ENCODE measurements at regions not wholly inside any gene's neighbourhood (a gene's known extent, or its start where the extent isn't known, plus 50 kb on each side); places are given as distances from the start of the nearest gene placed in this dataset.

DNA sequence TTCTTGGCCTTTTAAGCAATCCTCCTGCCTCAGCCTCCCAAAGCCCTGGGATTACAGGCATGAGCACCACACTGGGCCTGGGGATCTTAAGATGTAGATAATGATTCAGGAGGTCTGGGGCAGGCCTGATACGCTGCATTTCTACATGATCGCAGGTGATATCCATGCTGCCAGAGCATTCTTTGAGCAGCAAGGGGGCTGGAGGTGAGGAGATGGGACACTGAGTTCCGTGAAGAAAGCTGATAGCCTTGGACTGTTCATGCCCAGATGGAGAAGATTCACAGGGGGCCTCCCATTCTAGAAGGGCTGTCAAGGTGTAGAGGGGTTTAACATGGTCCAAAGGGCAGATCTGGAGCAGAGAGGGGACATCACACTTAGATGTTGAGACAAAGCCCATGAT is 480.3 kb downstream of the RPS24 start:
- Histone ChIP-seq H3K27me3 (ENCODE audit: insufficient read depth, poor library complexity, severe bottlenecking) (no peaks in the 10 kb centered on the region), H3K27ac (ENCODE audit: poor library complexity, severe bottlenecking) (no peak overlapping the region), H3K9me3 (ENCODE audit: severe bottlenecking) (no peaks in the 10 kb centered on the region), H3K36me3 (ENCODE audit: low read depth) (no peaks in the 10 kb centered on the region), H3K4me3 (ENCODE audit: severe bottlenecking) (no peak overlapping the region), H3K4me1 (ENCODE audit: insufficient read depth, poor library complexity, severe bottlenecking) (no peaks in the 10 kb centered on the region)
- ATAC-seq (ENCODE audit: low read depth) (no peak), DNase-seq (ENCODE audit: low spot score) (no peak)
- TF ChIP-seq, protein P1, sequence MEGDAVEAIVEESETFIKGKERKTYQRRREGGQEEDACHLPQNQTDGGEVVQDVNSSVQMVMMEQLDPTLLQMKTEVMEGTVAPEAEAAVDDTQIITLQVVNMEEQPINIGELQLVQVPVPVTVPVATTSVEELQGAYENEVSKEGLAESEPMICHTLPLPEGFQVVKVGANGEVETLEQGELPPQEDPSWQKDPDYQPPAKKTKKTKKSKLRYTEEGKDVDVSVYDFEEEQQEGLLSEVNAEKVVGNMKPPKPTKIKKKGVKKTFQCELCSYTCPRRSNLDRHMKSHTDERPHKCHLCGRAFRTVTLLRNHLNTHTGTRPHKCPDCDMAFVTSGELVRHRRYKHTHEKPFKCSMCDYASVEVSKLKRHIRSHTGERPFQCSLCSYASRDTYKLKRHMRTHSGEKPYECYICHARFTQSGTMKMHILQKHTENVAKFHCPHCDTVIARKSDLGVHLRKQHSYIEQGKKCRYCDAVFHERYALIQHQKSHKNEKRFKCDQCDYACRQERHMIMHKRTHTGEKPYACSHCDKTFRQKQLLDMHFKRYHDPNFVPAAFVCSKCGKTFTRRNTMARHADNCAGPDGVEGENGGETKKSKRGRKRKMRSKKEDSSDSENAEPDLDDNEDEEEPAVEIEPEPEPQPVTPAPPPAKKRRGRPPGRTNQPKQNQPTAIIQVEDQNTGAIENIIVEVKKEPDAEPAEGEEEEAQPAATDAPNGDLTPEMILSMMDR (IDR thresholded peaks at IDR 0.05; ENCODE audit: poor library complexity, severe bottlenecking): no peak

DNA sequence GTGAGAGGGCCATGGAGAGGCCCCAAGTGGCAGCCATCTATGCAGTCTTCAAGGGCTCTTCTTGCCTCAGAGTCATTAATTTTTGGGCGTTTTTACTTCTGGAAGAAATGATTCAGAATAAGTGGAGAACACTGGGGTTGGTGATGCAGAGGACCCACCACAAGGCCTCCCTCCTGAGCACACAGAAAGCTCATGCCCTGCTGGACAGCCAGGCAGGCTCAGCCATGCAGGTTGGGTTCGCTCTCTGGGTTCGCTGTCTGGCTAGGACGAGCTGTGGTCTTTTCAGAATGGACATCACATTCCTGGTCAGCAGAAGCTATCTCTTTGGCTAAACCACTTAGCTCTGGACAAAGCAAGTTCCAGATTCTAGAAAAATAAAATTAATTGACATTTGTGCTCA is 480.8 kb downstream of the RPS24 start:
- no peak overlapping the region for H3K4me3 ChIP-seq (ENCODE audit: severe bottlenecking)
- no peak overlapping the region for H3K27ac ChIP-seq (ENCODE audit: poor library complexity, severe bottlenecking)
- H3K9me3 ChIP-seq (ENCODE audit: severe bottlenecking): no peaks in the 10 kb centered on the region
- ATAC-seq (ENCODE audit: low read depth) (no peak), DNase-seq (ENCODE audit: low spot score) (no peak)
- H3K36me3 ChIP-seq (ENCODE audit: low read depth): no peaks in the 10 kb centered on the region
- no peaks in the 10 kb centered on the region for H3K27me3 ChIP-seq (ENCODE audit: insufficient read depth, poor library complexity, severe bottlenecking)
- no peaks in the 10 kb centered on the region for H3K4me1 ChIP-seq (ENCODE audit: insufficient read depth, poor library complexity, severe bottlenecking)
- TF ChIP-seq, protein P1 (IDR thresholded peaks at IDR 0.05; ENCODE audit: poor library complexity, severe bottlenecking): no peak

DNA sequence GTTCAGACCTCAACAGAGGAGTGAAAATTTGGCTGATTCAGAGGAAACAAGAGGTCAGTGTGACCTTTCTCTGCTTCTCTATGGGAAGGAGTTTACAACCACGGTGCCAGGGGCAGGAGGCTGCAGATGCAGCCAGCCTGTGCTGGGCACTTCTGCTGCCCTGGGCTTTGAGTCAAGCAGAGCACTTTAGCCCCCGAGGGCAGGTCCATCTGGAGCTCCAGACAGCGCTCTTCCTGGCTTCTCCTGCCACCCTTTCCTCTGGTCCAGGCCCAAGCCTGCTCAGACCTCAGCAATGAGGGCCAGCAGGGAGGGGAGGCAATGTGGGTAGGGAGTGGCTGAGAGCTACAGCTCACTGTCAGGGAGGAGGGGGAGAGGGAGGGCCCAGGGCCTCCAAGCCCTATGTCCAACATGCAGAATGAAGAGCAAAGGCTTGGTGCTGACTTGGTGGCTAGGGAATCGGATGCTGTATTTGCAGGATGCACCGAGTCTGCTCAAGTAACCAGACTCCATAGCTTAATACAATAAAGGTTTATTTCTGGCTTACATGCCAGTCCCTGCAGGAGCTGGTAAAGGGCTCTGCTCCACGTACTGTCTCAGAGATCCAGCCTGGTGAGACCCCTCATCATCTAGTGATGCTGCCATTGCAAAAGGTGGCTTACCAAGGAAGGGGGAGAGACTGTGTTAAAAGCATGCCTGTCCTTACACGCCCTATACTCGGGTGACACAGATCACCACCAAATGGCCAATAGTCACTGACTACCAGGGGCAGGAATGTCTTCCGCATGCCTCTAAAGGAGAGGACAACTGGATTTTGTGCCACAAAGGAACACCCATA is 481.6 kb downstream of the RPS24 start:
- ATAC-seq (ENCODE audit: low read depth): no peak
- Histone ChIP-seq H3K4me1 (ENCODE audit: insufficient read depth, poor library complexity, severe bottlenecking) (no peaks in the 10 kb centered on the region), H3K4me3 (ENCODE audit: severe bottlenecking) (no peak overlapping the region), H3K27ac (ENCODE audit: poor library complexity, severe bottlenecking) (no peak overlapping the region), H3K36me3 (ENCODE audit: low read depth) (no peaks in the 10 kb centered on the region), H3K27me3 (ENCODE audit: insufficient read depth, poor library complexity, severe bottlenecking) (no peaks in the 10 kb centered on the region), H3K9me3 (ENCODE audit: severe bottlenecking) (no peaks in the 10 kb centered on the region)
- DNase-seq (ENCODE audit: low spot score): no peak
- TF ChIP-seq, protein P1 (IDR thresholded peaks at IDR 0.05; ENCODE audit: poor library complexity, severe bottlenecking): no peak

DNA sequence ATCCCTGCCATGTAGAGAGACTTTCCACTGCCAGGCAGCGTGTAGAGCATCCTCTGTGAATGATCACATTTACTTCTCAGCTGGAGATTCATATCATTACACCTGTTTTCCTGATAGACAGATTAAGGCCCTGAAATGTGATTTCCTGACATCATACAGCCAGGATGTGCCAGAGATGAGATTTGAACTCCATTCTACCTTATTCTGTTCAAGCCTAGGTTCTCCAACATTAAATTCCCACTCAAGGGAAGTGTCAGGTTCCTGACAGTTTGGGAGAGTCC is 482.1 kb downstream of the RPS24 start:
- TF ChIP-seq, protein P1 (IDR thresholded peaks at IDR 0.05; ENCODE audit: poor library complexity, severe bottlenecking): no peak
- no peak for DNase-seq (ENCODE audit: low spot score)
- no peak overlapping the region for H3K27ac ChIP-seq (ENCODE audit: poor library complexity, severe bottlenecking)

DNA sequence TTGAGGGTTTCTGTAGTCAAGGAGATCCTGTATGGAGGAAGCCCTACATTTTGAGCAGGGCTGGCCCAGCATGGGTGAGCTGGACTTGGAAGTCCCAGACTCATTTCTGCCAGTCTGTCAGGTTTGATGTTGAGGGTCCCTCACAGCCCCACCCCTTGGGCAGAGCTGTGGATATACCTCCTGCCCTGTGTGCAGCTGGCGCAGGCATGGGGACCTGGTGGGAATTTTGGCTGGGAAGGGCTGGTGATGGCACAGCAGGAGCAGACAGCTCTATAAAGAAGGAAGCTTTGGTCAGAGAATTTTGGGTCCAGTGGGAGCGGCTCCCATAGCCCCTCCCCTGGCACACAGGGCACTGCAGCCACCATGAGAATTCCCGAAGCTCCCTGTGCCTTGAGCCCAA is 482.6 kb downstream of the RPS24 start:
- Histone ChIP-seq H3K27me3 (ENCODE audit: insufficient read depth, poor library complexity, severe bottlenecking) (no peaks in the 10 kb centered on the region), H3K4me1 (ENCODE audit: insufficient read depth, poor library complexity, severe bottlenecking) (no peaks in the 10 kb centered on the region), H3K27ac (ENCODE audit: poor library complexity, severe bottlenecking) (no peak overlapping the region), H3K9me3 (ENCODE audit: severe bottlenecking) (no peaks in the 10 kb centered on the region), H3K36me3 (ENCODE audit: low read depth) (no peaks in the 10 kb centered on the region), H3K4me3 (ENCODE audit: severe bottlenecking) (no peak overlapping the region)
- DNase-seq (ENCODE audit: low spot score) (peak; percentile 24), ATAC-seq (ENCODE audit: low read depth) (no peak)
- TF ChIP-seq, protein P1 (IDR thresholded peaks at IDR 0.05; ENCODE audit: poor library complexity, severe bottlenecking): no peak

More for the DNA sequence above, 482.1 kb downstream of the RPS24 start:
- Histone ChIP-seq H3K9me3 (ENCODE audit: severe bottlenecking) (no peaks in the 10 kb centered on the region), H3K4me3 (ENCODE audit: severe bottlenecking) (no peak overlapping the region), H3K27me3 (ENCODE audit: insufficient read depth, poor library complexity, severe bottlenecking) (no peaks in the 10 kb centered on the region), H3K4me1 (ENCODE audit: insufficient read depth, poor library complexity, severe bottlenecking) (no peaks in the 10 kb centered on the region), H3K36me3 (ENCODE audit: low read depth) (no peaks in the 10 kb centered on the region)
- ATAC-seq (ENCODE audit: low read depth): no peak
